GM11168 (cell line): ENCODE measurements at regions not wholly inside any gene's neighbourhood (a gene's known extent, or its start where the extent isn't known, plus 50 kb on each side); places are given as distances from the start of the nearest gene placed in this dataset.

ENCODE experiments used
- in situ Hi-C: fragments of 300-500 bp; cut with MboI; formaldehyde crosslinking; loops from one replicate; pipeline ENCODE4 v1.12.0; 2022; ENCODE audit warnings: low sequenced_read_pairs; ENCODE audit not compliant: unreplicated experiment

- in situ Hi-C loops, result no loop called here
These were observed 50.6 kb upstream of the PHOX2B start for GRCh38 chr4:41799126-41799525.
